ENCODE measurements at regions not wholly inside any gene's neighbourhood (a gene's known extent, or its start where the extent isn't known, plus 50 kb on each side); places are given as distances from the start of the nearest gene placed in this dataset.
"Not testable (repeated sequence)": the region's sequence is repeated elsewhere in the genome, so short reads cannot be mapped to it uniquely, and the experiment has no call there.

- Histone ChIP-seq H3K27ac (ENCODE audit: low read depth, low read length) (no peak overlapping the region), H3K27me3 (ENCODE audit: control insufficient read depth, insufficient read depth, low read length) (no peaks in the 10 kb centered on the region), H3K4me1 (ENCODE audit: control insufficient read depth, insufficient read depth, low read length) (peaks cover 2% of the 10 kb centered on the region), H3K36me3 (ENCODE audit: control insufficient read depth, insufficient read depth, low read length) (no peaks in the 10 kb centered on the region), H3K9me3 (ENCODE audit: control insufficient read depth, insufficient read depth, low read length) (no peaks in the 10 kb centered on the region), H3K4me3 (ENCODE audit: low read depth, low read length) (no peak overlapping the region)
- WGBS (ENCODE audit: insufficient coverage), result no CpG with 5 or more reads among the region's 1 CpG
- peak in 1 of 6 donors; percentile 34 for DNase-seq (ENCODE audit: low read depth in 4 of 6, low spot score in 6 of 6)
Measured at GRCh38 chr3:33937628-33938027, 139.2 kb downstream of the PDCD6IP start.

DNA sequence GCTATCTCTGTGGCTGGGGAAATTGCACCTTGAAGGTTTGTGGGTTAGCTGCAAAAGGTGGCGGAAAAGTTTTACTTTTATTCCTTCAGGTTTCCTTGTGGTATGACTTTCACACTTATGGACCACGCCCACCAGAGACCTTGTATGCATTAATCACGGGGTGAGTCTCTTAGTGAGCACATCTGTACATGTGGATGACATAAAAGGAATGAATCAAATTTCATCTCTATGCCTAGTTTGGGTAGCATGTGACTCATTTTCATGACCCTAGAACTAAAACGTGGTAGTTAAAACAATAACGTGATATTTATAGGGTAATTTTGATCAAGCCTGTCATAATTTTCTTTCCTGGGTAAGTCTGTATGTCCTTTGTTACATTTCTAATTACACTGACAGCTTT, 141.7 kb downstream of the PDCD6IP start:
- H3K27me3 ChIP-seq (ENCODE audit: control insufficient read depth, insufficient read depth, low read length), result no peaks in the 10 kb centered on the region
- no peak overlapping the region for H3K27ac ChIP-seq (ENCODE audit: low read depth, low read length)
- H3K36me3 ChIP-seq (ENCODE audit: control insufficient read depth, insufficient read depth, low read length), result no peaks in the 10 kb centered on the region
- 86% methylated on average over 1 of the region's 5 CpGs for WGBS (ENCODE audit: insufficient coverage)
- no peaks in the 10 kb centered on the region for H3K4me1 ChIP-seq (ENCODE audit: control insufficient read depth, insufficient read depth, low read length)
- DNase-seq (ENCODE audit: low read depth in 4 of 6, low spot score in 6 of 6), result no peak
- H3K9me3 ChIP-seq (ENCODE audit: control insufficient read depth, insufficient read depth, low read length), result no peaks in the 10 kb centered on the region
- no peak overlapping the region for H3K4me3 ChIP-seq (ENCODE audit: low read depth, low read length)

DNA sequence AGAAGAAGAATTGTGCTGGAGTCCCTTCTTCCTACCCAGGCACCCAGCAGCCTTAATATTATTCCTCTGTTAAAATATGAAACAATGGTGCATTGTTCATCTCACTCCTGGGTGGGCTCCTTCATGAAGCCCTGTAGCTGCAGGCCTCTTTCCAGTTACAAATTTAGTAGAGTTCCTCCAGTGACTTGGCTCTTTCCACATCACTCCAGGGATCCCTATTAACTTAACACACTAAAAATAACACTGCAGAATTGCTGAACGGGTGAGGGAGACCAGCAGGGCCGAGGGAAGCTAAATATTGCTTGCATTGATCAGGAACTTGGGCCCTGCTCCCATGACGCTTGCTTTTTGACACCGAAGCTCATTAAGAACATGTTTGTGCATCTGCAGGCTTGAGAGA, 142.3 kb downstream of the PDCD6IP start:
- Histone ChIP-seq H3K4me1 (ENCODE audit: control insufficient read depth, insufficient read depth, low read length) (no peaks in the 10 kb centered on the region), H3K4me3 (ENCODE audit: low read depth, low read length) (no peak overlapping the region), H3K27me3 (ENCODE audit: control insufficient read depth, insufficient read depth, low read length) (no peaks in the 10 kb centered on the region), H3K9me3 (ENCODE audit: control insufficient read depth, insufficient read depth, low read length) (no peaks in the 10 kb centered on the region), H3K27ac (ENCODE audit: low read depth, low read length) (no peak overlapping the region), H3K36me3 (ENCODE audit: control insufficient read depth, insufficient read depth, low read length) (no peaks in the 10 kb centered on the region)
- peak in 2 of 6 donors; percentile 62 to 67 for DNase-seq (ENCODE audit: low read depth in 4 of 6, low spot score in 6 of 6)
- 22% methylated on average over 4 of the region's 4 CpGs for WGBS (ENCODE audit: insufficient coverage)

- H3K36me3 ChIP-seq (ENCODE audit: control insufficient read depth, insufficient read depth, low read length), result no peaks in the 10 kb centered on the region
- no peak overlapping the region for H3K4me3 ChIP-seq (ENCODE audit: low read depth, low read length)
- DNase-seq (ENCODE audit: low read depth in 4 of 6, low spot score in 6 of 6), result no peak
- no CpG with 5 or more reads among the region's 1 CpG for WGBS (ENCODE audit: insufficient coverage)
- no peak overlapping the region for H3K27ac ChIP-seq (ENCODE audit: low read depth, low read length)
- peaks cover 2% of the 10 kb centered on the region for H3K9me3 ChIP-seq (ENCODE audit: control insufficient read depth, insufficient read depth, low read length)
- no peaks in the 10 kb centered on the region for H3K27me3 ChIP-seq (ENCODE audit: control insufficient read depth, insufficient read depth, low read length)
- no peaks in the 10 kb centered on the region for H3K4me1 ChIP-seq (ENCODE audit: control insufficient read depth, insufficient read depth, low read length)
Measured at GRCh38 chr3:33941804-33942203, 143.4 kb downstream of the PDCD6IP start.

DNA sequence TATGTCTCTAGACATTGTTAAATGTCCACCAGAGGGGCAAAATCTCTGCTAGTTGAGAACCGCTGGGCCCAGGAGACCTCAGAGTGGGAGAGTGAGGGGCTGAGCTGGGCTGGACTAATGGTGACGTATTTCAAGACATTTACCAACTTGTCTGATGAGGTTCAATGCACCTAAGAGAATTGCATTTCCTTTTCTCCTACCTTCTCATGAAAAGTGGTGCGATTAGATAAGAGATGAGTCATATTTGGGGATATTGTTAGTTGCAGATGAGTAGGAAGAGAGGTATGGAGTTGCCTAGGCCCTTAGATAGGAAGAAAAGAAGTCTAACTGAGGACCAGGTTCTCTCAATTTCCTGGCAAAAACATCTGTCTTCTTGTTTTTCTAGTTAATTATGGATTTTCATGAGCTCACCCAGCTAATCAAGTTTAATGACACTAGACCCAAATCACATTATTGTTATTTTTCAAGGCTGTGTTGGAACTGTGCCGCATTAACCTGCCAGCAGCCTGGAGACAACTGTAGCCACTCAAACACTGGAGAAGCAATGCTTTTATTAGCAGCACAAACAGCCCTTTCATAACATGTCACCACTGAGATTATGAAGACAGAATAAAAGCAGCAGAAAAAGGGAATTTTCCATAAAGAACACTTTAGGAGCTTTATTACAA, 144.2 kb downstream of the PDCD6IP start:
- no peak overlapping the region for H3K4me3 ChIP-seq (ENCODE audit: low read depth, low read length)
- DNase-seq (ENCODE audit: low read depth in 4 of 6, low spot score in 6 of 6), result no peak
- no peaks in the 10 kb centered on the region for H3K27me3 ChIP-seq (ENCODE audit: control insufficient read depth, insufficient read depth, low read length)
- WGBS (ENCODE audit: insufficient coverage), result 75% methylated on average over 1 of the region's 4 CpGs
- peaks cover 3% of the 10 kb centered on the region for H3K9me3 ChIP-seq (ENCODE audit: control insufficient read depth, insufficient read depth, low read length)
- H3K36me3 ChIP-seq (ENCODE audit: control insufficient read depth, insufficient read depth, low read length), result no peaks in the 10 kb centered on the region
- no peak overlapping the region for H3K27ac ChIP-seq (ENCODE audit: low read depth, low read length)
- no peaks in the 10 kb centered on the region for H3K4me1 ChIP-seq (ENCODE audit: control insufficient read depth, insufficient read depth, low read length)

DNA sequence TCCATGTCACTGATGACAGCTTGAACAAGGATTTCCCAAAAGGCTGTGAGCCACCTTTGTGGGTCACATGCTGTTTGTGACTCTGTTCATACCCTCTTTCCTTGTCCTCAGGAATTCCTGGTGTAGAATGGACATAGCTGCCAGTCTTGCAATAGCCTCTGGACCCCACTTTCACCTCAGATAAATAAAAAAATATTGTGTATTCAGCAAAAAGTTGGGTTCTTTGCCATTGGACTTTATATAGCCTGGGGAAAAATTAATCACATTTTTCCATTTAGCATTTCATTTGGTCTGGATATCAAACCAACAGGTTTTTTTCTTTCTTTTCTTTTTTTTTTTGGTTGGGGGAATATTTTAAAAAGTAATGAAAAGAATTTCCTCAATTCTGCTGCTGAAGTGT, 144.8 kb downstream of the PDCD6IP start:
- H3K27me3 ChIP-seq (ENCODE audit: control insufficient read depth, insufficient read depth, low read length), result no peaks in the 10 kb centered on the region
- DNase-seq (ENCODE audit: low read depth in 4 of 6, low spot score in 6 of 6), result no peak
- no peaks in the 10 kb centered on the region for H3K36me3 ChIP-seq (ENCODE audit: control insufficient read depth, insufficient read depth, low read length)
- H3K4me1 ChIP-seq (ENCODE audit: control insufficient read depth, insufficient read depth, low read length), result no peaks in the 10 kb centered on the region
- peaks cover 3% of the 10 kb centered on the region for H3K9me3 ChIP-seq (ENCODE audit: control insufficient read depth, insufficient read depth, low read length)
- no peak overlapping the region for H3K4me3 ChIP-seq (ENCODE audit: low read depth, low read length)
- no peak overlapping the region for H3K27ac ChIP-seq (ENCODE audit: low read depth, low read length)

- H3K9me3 ChIP-seq (ENCODE audit: control insufficient read depth, insufficient read depth, low read length); DNase-seq (ENCODE audit: low read depth in 4 of 6, low spot score in 6 of 6); H3K4me1 ChIP-seq (ENCODE audit: control insufficient read depth, insufficient read depth, low read length); H3K36me3 ChIP-seq (ENCODE audit: control insufficient read depth, insufficient read depth, low read length); H3K4me3 ChIP-seq (ENCODE audit: low read depth, low read length); H3K27me3 ChIP-seq (ENCODE audit: control insufficient read depth, insufficient read depth, low read length); H3K27ac ChIP-seq (ENCODE audit: low read depth, low read length): not testable (repeated sequence)
Measured at GRCh38 chr3:33946612-33947011, 148.2 kb downstream of the PDCD6IP start.

DNA sequence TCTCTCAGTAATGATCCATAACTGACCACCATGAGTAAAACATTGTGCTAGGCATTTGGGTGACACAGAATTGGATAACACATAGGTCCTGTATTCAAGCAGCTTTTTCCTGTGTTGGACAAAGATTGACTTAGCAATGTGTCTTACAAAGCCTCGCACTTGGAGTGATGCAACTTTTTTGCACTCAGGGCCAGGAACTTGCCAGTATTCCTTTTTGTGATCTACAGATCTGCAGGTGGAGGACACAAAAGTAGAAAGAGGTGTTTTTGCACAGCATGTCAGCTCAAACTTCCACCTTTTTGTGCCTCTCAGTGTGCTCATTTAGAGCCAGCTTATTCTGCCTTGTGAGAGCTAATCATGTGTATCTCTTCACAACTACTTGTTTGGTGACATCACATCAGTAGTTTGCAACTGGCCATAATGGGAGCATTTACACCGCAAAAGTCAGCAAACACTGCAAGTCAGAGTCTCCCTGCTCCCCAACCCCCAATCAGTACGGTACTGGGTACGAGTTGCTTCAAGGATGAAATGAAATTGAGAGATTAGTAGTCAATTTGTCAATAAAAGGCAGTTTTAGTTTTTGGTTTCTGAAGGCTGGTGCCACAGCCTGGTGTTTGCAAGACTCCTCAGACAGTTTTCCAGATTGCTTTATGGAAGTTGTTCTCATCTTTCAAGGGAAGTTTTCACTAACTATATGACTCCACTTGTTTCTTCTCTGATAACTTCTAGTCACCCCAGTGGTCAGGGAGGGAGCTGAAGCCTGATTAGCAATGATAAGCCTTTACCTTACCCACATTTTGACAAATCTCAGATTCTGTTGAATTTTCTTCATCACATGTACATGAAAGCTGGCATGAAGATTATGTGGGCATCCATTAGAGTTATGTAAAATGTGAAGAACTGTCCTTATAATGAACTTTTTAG, 149.1 kb downstream of the PDCD6IP start:
- H3K27me3 ChIP-seq (ENCODE audit: control insufficient read depth, insufficient read depth, low read length), result no peaks in the 10 kb centered on the region
- no peaks in the 10 kb centered on the region for H3K36me3 ChIP-seq (ENCODE audit: control insufficient read depth, insufficient read depth, low read length)
- H3K27ac ChIP-seq (ENCODE audit: low read depth, low read length), result no peak overlapping the region
- H3K9me3 ChIP-seq (ENCODE audit: control insufficient read depth, insufficient read depth, low read length), result peaks cover 3% of the 10 kb centered on the region
- no peaks in the 10 kb centered on the region for H3K4me1 ChIP-seq (ENCODE audit: control insufficient read depth, insufficient read depth, low read length)
- H3K4me3 ChIP-seq (ENCODE audit: low read depth, low read length), result no peak overlapping the region
- 100% methylated on average over 1 of the region's 4 CpGs for WGBS (ENCODE audit: insufficient coverage)
- no peak for DNase-seq (ENCODE audit: low read depth in 4 of 6, low spot score in 6 of 6)

DNA sequence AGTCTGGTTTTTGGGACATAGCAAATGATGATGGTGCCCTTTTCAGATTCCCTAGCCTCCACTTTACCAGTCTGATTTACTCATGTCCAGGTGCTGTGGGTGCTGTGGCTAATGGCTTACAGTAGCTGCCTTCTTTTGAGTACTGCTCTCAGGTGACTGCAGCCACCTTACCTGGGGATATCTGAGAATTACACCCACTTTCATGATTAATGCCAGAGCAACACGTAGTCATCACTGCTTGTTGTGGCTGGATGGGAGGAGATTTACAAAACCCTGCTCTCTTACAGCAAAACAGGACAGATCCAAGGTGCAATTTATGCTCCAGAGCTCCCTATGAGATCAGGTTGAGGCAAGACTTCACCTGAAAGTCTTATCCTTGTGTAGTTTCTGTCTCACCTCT, 150.6 kb downstream of the PDCD6IP start:
- Histone ChIP-seq H3K27me3 (ENCODE audit: control insufficient read depth, insufficient read depth, low read length) (no peaks in the 10 kb centered on the region), H3K4me1 (ENCODE audit: control insufficient read depth, insufficient read depth, low read length) (no peaks in the 10 kb centered on the region), H3K27ac (ENCODE audit: low read depth, low read length) (no peak overlapping the region), H3K9me3 (ENCODE audit: control insufficient read depth, insufficient read depth, low read length) (peaks cover 3% of the 10 kb centered on the region), H3K36me3 (ENCODE audit: control insufficient read depth, insufficient read depth, low read length) (no peaks in the 10 kb centered on the region), H3K4me3 (ENCODE audit: low read depth, low read length) (no peak overlapping the region)
- no peak for DNase-seq (ENCODE audit: low read depth in 4 of 6, low spot score in 6 of 6)
- no CpG with 5 or more reads among the region's 1 CpG for WGBS (ENCODE audit: insufficient coverage)

DNA sequence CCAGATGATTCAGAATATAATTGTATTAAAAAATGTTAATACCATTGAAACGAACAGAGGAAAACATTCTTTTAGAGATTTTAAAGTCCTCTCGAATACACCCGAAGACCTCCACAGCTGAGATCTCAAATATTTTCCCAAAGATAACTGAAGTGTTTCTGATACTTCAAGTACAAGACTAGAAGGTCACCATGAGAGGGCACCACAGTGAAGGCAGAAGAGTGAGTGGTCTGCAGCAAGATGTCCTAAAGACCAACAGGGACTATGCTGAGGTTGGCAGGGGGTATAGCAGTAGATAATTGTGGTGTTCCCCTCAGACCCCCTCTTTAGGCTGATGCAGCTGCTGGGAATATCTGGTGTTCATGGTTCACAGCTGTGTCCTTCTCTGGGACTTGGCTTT, 156.5 kb downstream of the PDCD6IP start:
- no peaks in the 10 kb centered on the region for H3K36me3 ChIP-seq (ENCODE audit: control insufficient read depth, insufficient read depth, low read length)
- no CpG with 5 or more reads among the region's 3 CpGs for WGBS (ENCODE audit: insufficient coverage)
- H3K4me3 ChIP-seq (ENCODE audit: low read depth, low read length), result no peak overlapping the region
- H3K9me3 ChIP-seq (ENCODE audit: control insufficient read depth, insufficient read depth, low read length), result no peaks in the 10 kb centered on the region
- no peaks in the 10 kb centered on the region for H3K4me1 ChIP-seq (ENCODE audit: control insufficient read depth, insufficient read depth, low read length)
- H3K27ac ChIP-seq (ENCODE audit: low read depth, low read length), result no peak overlapping the region
- H3K27me3 ChIP-seq (ENCODE audit: control insufficient read depth, insufficient read depth, low read length), result no peaks in the 10 kb centered on the region
- no peak for DNase-seq (ENCODE audit: low read depth in 4 of 6, low spot score in 6 of 6)

Data from spinal cord (tissue), 9 donors.